Hepatocyte (in vitro differentiated cells): ENCODE measurements at regions not wholly inside any gene's neighbourhood (a gene's known extent, or its start where the extent isn't known, plus 50 kb on each side); places are given as distances from the start of the nearest gene placed in this dataset.

Experiments
- CTCF ChIP-seq: fragments of 200-600 bp; sonication (generic); IDR thresholded peaks from 2 replicates; pipeline ENCODE4 v1.5.1; 2016; ENCODE audit warnings: antibody characterized with exemption, mild to moderate bottlenecking; ENCODE audit not compliant: poor library complexity
- EZH2 ChIP-seq: fragments of 200-600 bp; sonication (generic); IDR thresholded peaks from 2 replicates; pipeline ENCODE4 v1.6.1; 2016; ENCODE audit warnings: antibody characterized with exemption, mild to moderate bottlenecking, borderline replicate concordance

- TF ChIP-seq EZH2 (no peak), CTCF (no peak)
Observed at GRCh38 chr7:153170287-153170686, 410.7 kb downstream of the ACTR3B start.
